Right atrium auricular region (tissue), 2 donors: ENCODE measurements at regions not wholly inside any gene's neighbourhood (a gene's known extent, or its start where the extent isn't known, plus 50 kb on each side); places are given as distances from the start of the nearest gene placed in this dataset.

Experiments
- DNase-seq: peaks from one replicate; pipeline ENCODE4 v3.0.0-alpha.2; 2019; ENCODE audit warnings: low spot score
- H3K27ac ChIP-seq, 2 donors: fragments of 200-600 bp; sonication (generic); 1 replicate in 1 of 2; 2 replicates in 1 of 2; pipeline ENCODE4 v1.5.1; 2016 to 2019
- H3K27me3 ChIP-seq, 2 donors: fragments of 200-600 bp; sonication (generic); one replicate each; pipeline versions ENCODE4 v1.5.1 to v1.6.0; 2017 to 2019
- H3K36me3 ChIP-seq: fragments of 200-600 bp; sonication (generic); one replicate; pipeline ENCODE4 v1.5.1; 2016
- H3K4me1 ChIP-seq, 2 donors: fragments of 200-600 bp; sonication (generic); one replicate each; pipeline versions ENCODE4 v1.5.1 to v1.6.0; 2017 to 2019
- H3K4me3 ChIP-seq, 2 donors: fragments of 200-600 bp; sonication (generic); 1 replicate in 1 of 2; 2 replicates in 1 of 2; pipeline ENCODE4 v1.5.1; 2017 to 2019; ENCODE audit warnings: mild to moderate bottlenecking in 1 of 2, moderate library complexity in 1 of 2
- H3K9me3 ChIP-seq, 2 donors: fragments of 200-600 bp; sonication (generic); one replicate each; pipeline ENCODE4 v1.5.1; 2019
- CTCF ChIP-seq, 2 donors: fragments of 200-600 bp; sonication (generic); IDR thresholded peaks; one replicate each; pipeline ENCODE4 v1.5.1; 2019; ENCODE audit warnings: antibody characterized with exemption in 2 of 2

GRCh38 chr16:50956637-50957036 lies 194.4 kb downstream of the SALL1 start:
- Histone ChIP-seq H3K4me3 (no peak overlapping the region), H3K36me3 (no peaks in the 10 kb centered on the region), H3K4me1 (no peaks in the 10 kb centered on the region), H3K27me3 (no peaks in the 10 kb centered on the region), H3K27ac (no peak overlapping the region), H3K9me3 (no peaks in the 10 kb centered on the region)
- no peak for TF ChIP-seq CTCF (IDR thresholded peaks at IDR 0.05)
- no peak for DNase-seq

- H3K4me1 ChIP-seq: no peaks in the 10 kb centered on the region
- H3K4me3 ChIP-seq: no peak overlapping the region
- H3K36me3 ChIP-seq: no peaks in the 10 kb centered on the region
- H3K27ac ChIP-seq: no peak overlapping the region
- no peak for TF ChIP-seq CTCF (IDR thresholded peaks at IDR 0.05)
- H3K9me3 ChIP-seq: no peaks in the 10 kb centered on the region
- no peaks in the 10 kb centered on the region for H3K27me3 ChIP-seq
- DNase-seq: no peak
These were observed 195.8 kb downstream of the SALL1 start for GRCh38 chr16:50955311-50955710.

GRCh38 chr16:50954469-50954868 lies 196.6 kb downstream of the SALL1 start:
- DNase-seq: no peak
- H3K36me3 ChIP-seq: no peaks in the 10 kb centered on the region
- no peaks in the 10 kb centered on the region for H3K4me1 ChIP-seq
- H3K9me3 ChIP-seq: no peaks in the 10 kb centered on the region
- H3K4me3 ChIP-seq: no peak overlapping the region
- H3K27ac ChIP-seq: no peak overlapping the region
- no peak for TF ChIP-seq CTCF (IDR thresholded peaks at IDR 0.05)
- no peaks in the 10 kb centered on the region for H3K27me3 ChIP-seq

GRCh38 chr16:50953290-50953689 lies 197.8 kb downstream of the SALL1 start:
- no peak overlapping the region for H3K4me3 ChIP-seq
- no peaks in the 10 kb centered on the region for H3K27me3 ChIP-seq
- no peak for DNase-seq
- H3K36me3 ChIP-seq: no peaks in the 10 kb centered on the region
- no peak overlapping the region for H3K27ac ChIP-seq
- TF ChIP-seq CTCF (IDR thresholded peaks at IDR 0.05): no peak
- H3K4me1 ChIP-seq: no peaks in the 10 kb centered on the region
- no peaks in the 10 kb centered on the region for H3K9me3 ChIP-seq

- TF ChIP-seq CTCF (IDR thresholded peaks at IDR 0.05): no peak
- no peaks in the 10 kb centered on the region for H3K9me3 ChIP-seq
- H3K27ac ChIP-seq: no peak overlapping the region
- H3K4me1 ChIP-seq: no peaks in the 10 kb centered on the region
- no peak for DNase-seq
- no peaks in the 10 kb centered on the region for H3K27me3 ChIP-seq
- H3K36me3 ChIP-seq: no peaks in the 10 kb centered on the region
- no peak overlapping the region for H3K4me3 ChIP-seq
These were observed 200.1 kb downstream of the SALL1 start for GRCh38 chr16:50950955-50951354.

- TF ChIP-seq CTCF (IDR thresholded peaks at IDR 0.05): no peak
- no peak overlapping the region for H3K4me3 ChIP-seq
- no peak overlapping the region for H3K27ac ChIP-seq
- no peaks in the 10 kb centered on the region for H3K27me3 ChIP-seq
- DNase-seq: no peak
- H3K36me3 ChIP-seq: no peaks in the 10 kb centered on the region
- no peaks in the 10 kb centered on the region for H3K9me3 ChIP-seq
- no peaks in the 10 kb centered on the region for H3K4me1 ChIP-seq
These were observed 202.7 kb downstream of the SALL1 start for GRCh38 chr16:50948268-50948930.
